ENCODE measurements at regions not wholly inside any gene's neighbourhood (a gene's known extent, or its start where the extent isn't known, plus 50 kb on each side); places are given as distances from the start of the nearest gene placed in this dataset.

GRCh38 chr9:87112656-87113055 lies 165.3 kb upstream of the GAS1 start:
- no peak overlapping the region for H3K9ac ChIP-seq (ENCODE audit: low read length)
- H3K4me3 ChIP-seq (ENCODE audit: low read length): no peak overlapping the region
- H3K9me3 ChIP-seq (ENCODE audit: insufficient read depth, low read length): no peaks in the 10 kb centered on the region
- H3K27me3 ChIP-seq (ENCODE audit: low read depth, low read length): no peaks in the 10 kb centered on the region
- no peak overlapping the region for H3K4me2 ChIP-seq (ENCODE audit: low read length)
- TF ChIP-seq EZH2phosphoT487 (IDR thresholded peaks at IDR 0.05; ENCODE audit: low read depth) (no peak), CTCF (IDR thresholded peaks at IDR 0.05; ENCODE audit: low read depth, low read length) (no peak)
- no peaks in the 10 kb centered on the region for H3K79me2 ChIP-seq (ENCODE audit: low read length)
- H4K20me1 ChIP-seq (ENCODE audit: insufficient read depth, low read length): no peaks in the 10 kb centered on the region
- no peak overlapping the region for H3K27ac ChIP-seq (ENCODE audit: low read length)
- no peaks in the 10 kb centered on the region for H3K4me1 ChIP-seq (ENCODE audit: low read length)
- H2AFZ ChIP-seq (ENCODE audit: low read depth, low read length): no peak overlapping the region
- no peaks in the 10 kb centered on the region for H3K36me3 ChIP-seq (replicated peaks; ENCODE audit: low read depth, low read length)

- H3K9me3 ChIP-seq (ENCODE audit: insufficient read depth, low read length): no peaks in the 10 kb centered on the region
- no peak overlapping the region for H3K4me2 ChIP-seq (ENCODE audit: low read length)
- no peaks in the 10 kb centered on the region for H3K4me1 ChIP-seq (ENCODE audit: low read length)
- H3K27ac ChIP-seq (ENCODE audit: low read length): no peak overlapping the region
- H2AFZ ChIP-seq (ENCODE audit: low read depth, low read length): no peak overlapping the region
- H4K20me1 ChIP-seq (ENCODE audit: insufficient read depth, low read length): no peaks in the 10 kb centered on the region
- H3K27me3 ChIP-seq (ENCODE audit: low read depth, low read length): no peaks in the 10 kb centered on the region
- TF ChIP-seq EZH2phosphoT487 (IDR thresholded peaks at IDR 0.05; ENCODE audit: low read depth) (no peak), CTCF (IDR thresholded peaks at IDR 0.05; ENCODE audit: low read depth, low read length) (no peak)
- no peak overlapping the region for H3K4me3 ChIP-seq (ENCODE audit: low read length)
- no peaks in the 10 kb centered on the region for H3K79me2 ChIP-seq (ENCODE audit: low read length)
- H3K36me3 ChIP-seq (replicated peaks; ENCODE audit: low read depth, low read length): no peaks in the 10 kb centered on the region
- no peak overlapping the region for H3K9ac ChIP-seq (ENCODE audit: low read length)
Observed at GRCh38 chr9:87113874-87114273, 166.6 kb upstream of the GAS1 start.

- Histone ChIP-seq H3K4me2 (ENCODE audit: low read length) (no peak overlapping the region), H3K27me3 (ENCODE audit: low read depth, low read length) (no peaks in the 10 kb centered on the region), H3K27ac (ENCODE audit: low read length) (no peak overlapping the region), H4K20me1 (ENCODE audit: insufficient read depth, low read length) (no peaks in the 10 kb centered on the region), H3K4me3 (ENCODE audit: low read length) (no peak overlapping the region), H3K9me3 (ENCODE audit: insufficient read depth, low read length) (no peaks in the 10 kb centered on the region), H3K36me3 (replicated peaks; ENCODE audit: low read depth, low read length) (no peaks in the 10 kb centered on the region), H3K9ac (ENCODE audit: low read length) (no peak overlapping the region), H2AFZ (ENCODE audit: low read depth, low read length) (no peak overlapping the region), H3K4me1 (ENCODE audit: low read length) (no peaks in the 10 kb centered on the region), H3K79me2 (ENCODE audit: low read length) (no peaks in the 10 kb centered on the region)
- no peak for TF ChIP-seq CTCF (IDR thresholded peaks at IDR 0.05; ENCODE audit: low read depth, low read length)
- no peak for TF ChIP-seq EZH2phosphoT487 (IDR thresholded peaks at IDR 0.05; ENCODE audit: low read depth)
Observed at GRCh38 chr9:87115785-87116184, 168.5 kb upstream of the GAS1 start.

- TF ChIP-seq CTCF (IDR thresholded peaks at IDR 0.05; ENCODE audit: low read depth, low read length) (no peak), EZH2phosphoT487 (IDR thresholded peaks at IDR 0.05; ENCODE audit: low read depth) (no peak)
- Histone ChIP-seq H3K4me2 (ENCODE audit: low read length) (no peak overlapping the region), H3K36me3 (replicated peaks; ENCODE audit: low read depth, low read length) (no peaks in the 10 kb centered on the region), H3K79me2 (ENCODE audit: low read length) (no peaks in the 10 kb centered on the region), H3K4me1 (ENCODE audit: low read length) (no peaks in the 10 kb centered on the region), H2AFZ (ENCODE audit: low read depth, low read length) (no peak overlapping the region), H3K9ac (ENCODE audit: low read length) (no peak overlapping the region), H3K9me3 (ENCODE audit: insufficient read depth, low read length) (no peaks in the 10 kb centered on the region), H3K27me3 (ENCODE audit: low read depth, low read length) (no peaks in the 10 kb centered on the region), H4K20me1 (ENCODE audit: insufficient read depth, low read length) (no peaks in the 10 kb centered on the region), H3K4me3 (ENCODE audit: low read length) (no peak overlapping the region), H3K27ac (ENCODE audit: low read length) (no peak overlapping the region)
Observed at GRCh38 chr9:87116492-87116891, 169.2 kb upstream of the GAS1 start.
